ENCODE measurements at regions not wholly inside any gene's neighbourhood (a gene's known extent, or its start where the extent isn't known, plus 50 kb on each side); places are given as distances from the start of the nearest gene placed in this dataset.

GRCh38 chr7:97446361-97446760 is 285.5 kb upstream of the TAC1 start:
- TF ChIP-seq, protein P1, sequence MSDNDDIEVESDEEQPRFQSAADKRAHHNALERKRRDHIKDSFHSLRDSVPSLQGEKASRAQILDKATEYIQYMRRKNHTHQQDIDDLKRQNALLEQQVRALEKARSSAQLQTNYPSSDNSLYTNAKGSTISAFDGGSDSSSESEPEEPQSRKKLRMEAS (IDR thresholded peaks at IDR 0.05) = no peak
- TF ChIP-seq, protein P2, sequence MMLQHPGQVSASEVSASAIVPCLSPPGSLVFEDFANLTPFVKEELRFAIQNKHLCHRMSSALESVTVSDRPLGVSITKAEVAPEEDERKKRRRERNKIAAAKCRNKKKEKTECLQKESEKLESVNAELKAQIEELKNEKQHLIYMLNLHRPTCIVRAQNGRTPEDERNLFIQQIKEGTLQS (IDR thresholded peaks at IDR 0.05) = no peak
- TF ChIP-seq CTCF (IDR thresholded peaks at IDR 0.05; ENCODE audit: low read depth, low read length, missing input control) = no peak
- TF ChIP-seq GABPA (IDR thresholded peaks at IDR 0.05 in 1 of 2, conservative IDR thresholded peaks at IDR 0.05 in 1 of 2) = no peak
- TF ChIP-seq TAF1 (conservative IDR thresholded peaks at IDR 0.05) = no peak
- TF ChIP-seq, protein P3, sequence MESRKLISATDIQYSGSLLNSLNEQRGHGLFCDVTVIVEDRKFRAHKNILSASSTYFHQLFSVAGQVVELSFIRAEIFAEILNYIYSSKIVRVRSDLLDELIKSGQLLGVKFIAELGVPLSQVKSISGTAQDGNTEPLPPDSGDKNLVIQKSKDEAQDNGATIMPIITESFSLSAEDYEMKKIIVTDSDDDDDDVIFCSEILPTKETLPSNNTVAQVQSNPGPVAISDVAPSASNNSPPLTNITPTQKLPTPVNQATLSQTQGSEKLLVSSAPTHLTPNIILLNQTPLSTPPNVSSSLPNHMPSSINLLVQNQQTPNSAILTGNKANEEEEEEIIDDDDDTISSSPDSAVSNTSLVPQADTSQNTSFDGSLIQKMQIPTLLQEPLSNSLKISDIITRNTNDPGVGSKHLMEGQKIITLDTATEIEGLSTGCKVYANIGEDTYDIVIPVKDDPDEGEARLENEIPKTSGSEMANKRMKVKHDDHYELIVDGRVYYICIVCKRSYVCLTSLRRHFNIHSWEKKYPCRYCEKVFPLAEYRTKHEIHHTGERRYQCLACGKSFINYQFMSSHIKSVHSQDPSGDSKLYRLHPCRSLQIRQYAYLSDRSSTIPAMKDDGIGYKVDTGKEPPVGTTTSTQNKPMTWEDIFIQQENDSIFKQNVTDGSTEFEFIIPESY (IDR thresholded peaks at IDR 0.05) = no peak
- TF ChIP-seq EGR1 (IDR thresholded peaks at IDR 0.05; ENCODE audit: low read depth in 2 of 2) = no peak
- no peak for TF ChIP-seq YY1 (IDR thresholded peaks at IDR 0.05)
- TF ChIP-seq SP1 (IDR thresholded peaks at IDR 0.05) = no peak
- TF ChIP-seq FOXA1 (IDR thresholded peaks at IDR 0.05) = no peak
- no peak for TF ChIP-seq NR2F2 (IDR thresholded peaks at IDR 0.05)

Measured in liver (tissue), 3 donors.